Vagina (tissue), 2 donors: ENCODE measurements at regions not wholly inside any gene's neighbourhood (a gene's known extent, or its start where the extent isn't known, plus 50 kb on each side); places are given as distances from the start of the nearest gene placed in this dataset.

Source experiments
- CTCF ChIP-seq, 3 experiments: fragments of 450-650 bp in 2 of 3; fragments of 200-600 bp in 1 of 3; sonication (generic) in 1 of 3; IDR thresholded peaks; one replicate each; pipeline ENCODE4 v1.5.1; 2017 to 2019; ENCODE audit warnings: antibody characterized with exemption in 3 of 3, mild to moderate bottlenecking in 2 of 3, moderate library complexity in 2 of 3
- POLR2A ChIP-seq, 2 donors: fragments of 450-650 bp; IDR thresholded peaks; one replicate each; pipeline ENCODE4 v1.6.1; 2017; ENCODE audit warnings: antibody characterized with exemption in 2 of 2, mild to moderate bottlenecking in 2 of 2, moderate library complexity in 2 of 2

- TF ChIP-seq CTCF (IDR thresholded peaks at IDR 0.05) (no peak), POLR2A (IDR thresholded peaks at IDR 0.05) (no peak)
These were observed 414.2 kb downstream of the ZNF521 start for GRCh38 chr18:24937639-24938275.
